ENCODE measurements at regions not wholly inside any gene's neighbourhood (a gene's known extent, or its start where the extent isn't known, plus 50 kb on each side); places are given as distances from the start of the nearest gene placed in this dataset.

DNA sequence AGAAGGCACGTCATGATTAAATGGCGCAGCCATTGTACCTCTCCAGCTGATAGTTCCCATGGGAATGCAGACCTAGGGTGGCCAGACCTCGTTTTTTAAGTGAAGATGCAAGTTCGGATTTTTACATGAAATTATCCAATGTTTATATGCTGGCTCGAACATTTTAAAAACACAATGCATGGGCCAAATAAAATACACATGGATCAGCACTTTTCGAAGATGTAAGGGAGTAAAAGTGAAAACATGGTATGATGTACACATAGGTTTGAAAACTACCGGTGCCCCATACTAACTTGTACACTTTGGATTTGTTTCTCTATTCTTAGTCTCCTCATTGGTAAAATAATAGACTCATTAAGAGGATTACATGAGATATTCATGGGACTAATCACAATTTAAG lies 412.5 kb upstream of the CCNG1 start:
- Histone ChIP-seq H3K27me3 (ENCODE audit: insufficient read depth) (no peaks in the 10 kb centered on the region), H3K36me3 (replicated peaks in 1 of 2; ENCODE audit: control insufficient read depth in 1 of 2, insufficient read depth in 2 of 2, low read length in 1 of 2) (no peaks in the 10 kb centered on the region), H3K9me2 (no peaks in the 10 kb centered on the region), H2AFZ (ENCODE audit: low read depth) (no peak overlapping the region), H3K9ac (no peak overlapping the region), H3K4me3 (ENCODE audit: low read depth in 2 of 2, low read length in 1 of 2) (no peak overlapping the region), H3K27ac (ENCODE audit: low read depth in 2 of 2, low read length in 1 of 2) (no peak overlapping the region), H3K4me2 (no peak overlapping the region), H3F3A (replicated peaks; ENCODE audit: insufficient read depth) (no peaks in the 10 kb centered on the region), H4K20me1 (ENCODE audit: insufficient read depth) (no peaks in the 10 kb centered on the region), H3K4me1 (ENCODE audit: control insufficient read depth in 1 of 2, insufficient read depth in 2 of 2, low read depth in 1 of 2, low read length in 1 of 2) (no peaks in the 10 kb centered on the region), H3K79me2 (ENCODE audit: insufficient read depth) (no peaks in the 10 kb centered on the region), H3K9me3 (no peaks in the 10 kb centered on the region)
- WGBS (ENCODE audit: low lambda C conversion rate) = 5% methylated on average over 7 of the region's 7 CpGs
- no peak for TF ChIP-seq MXI1 (IDR thresholded peaks at IDR 0.05; ENCODE audit: low read depth, low read length)
- TF ChIP-seq PBX3 (IDR thresholded peaks at IDR 0.05) = no peak
- TF ChIP-seq, protein P1, sequence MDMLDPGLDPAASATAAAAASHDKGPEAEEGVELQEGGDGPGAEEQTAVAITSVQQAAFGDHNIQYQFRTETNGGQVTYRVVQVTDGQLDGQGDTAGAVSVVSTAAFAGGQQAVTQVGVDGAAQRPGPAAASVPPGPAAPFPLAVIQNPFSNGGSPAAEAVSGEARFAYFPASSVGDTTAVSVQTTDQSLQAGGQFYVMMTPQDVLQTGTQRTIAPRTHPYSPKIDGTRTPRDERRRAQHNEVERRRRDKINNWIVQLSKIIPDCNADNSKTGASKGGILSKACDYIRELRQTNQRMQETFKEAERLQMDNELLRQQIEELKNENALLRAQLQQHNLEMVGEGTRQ (IDR thresholded peaks at IDR 0.05; ENCODE audit: borderline replicate concordance, low read depth, low read length) = no peak
- no peak for TF ChIP-seq FOXM1 (IDR thresholded peaks at IDR 0.05; ENCODE audit: low read depth)
- TF ChIP-seq, protein P2, sequence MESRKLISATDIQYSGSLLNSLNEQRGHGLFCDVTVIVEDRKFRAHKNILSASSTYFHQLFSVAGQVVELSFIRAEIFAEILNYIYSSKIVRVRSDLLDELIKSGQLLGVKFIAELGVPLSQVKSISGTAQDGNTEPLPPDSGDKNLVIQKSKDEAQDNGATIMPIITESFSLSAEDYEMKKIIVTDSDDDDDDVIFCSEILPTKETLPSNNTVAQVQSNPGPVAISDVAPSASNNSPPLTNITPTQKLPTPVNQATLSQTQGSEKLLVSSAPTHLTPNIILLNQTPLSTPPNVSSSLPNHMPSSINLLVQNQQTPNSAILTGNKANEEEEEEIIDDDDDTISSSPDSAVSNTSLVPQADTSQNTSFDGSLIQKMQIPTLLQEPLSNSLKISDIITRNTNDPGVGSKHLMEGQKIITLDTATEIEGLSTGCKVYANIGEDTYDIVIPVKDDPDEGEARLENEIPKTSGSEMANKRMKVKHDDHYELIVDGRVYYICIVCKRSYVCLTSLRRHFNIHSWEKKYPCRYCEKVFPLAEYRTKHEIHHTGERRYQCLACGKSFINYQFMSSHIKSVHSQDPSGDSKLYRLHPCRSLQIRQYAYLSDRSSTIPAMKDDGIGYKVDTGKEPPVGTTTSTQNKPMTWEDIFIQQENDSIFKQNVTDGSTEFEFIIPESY (IDR thresholded peaks at IDR 0.05; ENCODE audit: borderline replicate concordance, low read depth) = no peak
- TF ChIP-seq POLR2AphosphoS5 (IDR thresholded peaks at IDR 0.05; ENCODE audit: low read depth, low read length) = no peak
- TF ChIP-seq, protein P3, sequence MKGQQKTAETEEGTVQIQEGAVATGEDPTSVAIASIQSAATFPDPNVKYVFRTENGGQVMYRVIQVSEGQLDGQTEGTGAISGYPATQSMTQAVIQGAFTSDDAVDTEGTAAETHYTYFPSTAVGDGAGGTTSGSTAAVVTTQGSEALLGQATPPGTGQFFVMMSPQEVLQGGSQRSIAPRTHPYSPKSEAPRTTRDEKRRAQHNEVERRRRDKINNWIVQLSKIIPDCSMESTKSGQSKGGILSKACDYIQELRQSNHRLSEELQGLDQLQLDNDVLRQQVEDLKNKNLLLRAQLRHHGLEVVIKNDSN (IDR thresholded peaks at IDR 0.05; ENCODE audit: borderline replicate concordance, low read depth) = no peak
- TF ChIP-seq, protein P4, sequence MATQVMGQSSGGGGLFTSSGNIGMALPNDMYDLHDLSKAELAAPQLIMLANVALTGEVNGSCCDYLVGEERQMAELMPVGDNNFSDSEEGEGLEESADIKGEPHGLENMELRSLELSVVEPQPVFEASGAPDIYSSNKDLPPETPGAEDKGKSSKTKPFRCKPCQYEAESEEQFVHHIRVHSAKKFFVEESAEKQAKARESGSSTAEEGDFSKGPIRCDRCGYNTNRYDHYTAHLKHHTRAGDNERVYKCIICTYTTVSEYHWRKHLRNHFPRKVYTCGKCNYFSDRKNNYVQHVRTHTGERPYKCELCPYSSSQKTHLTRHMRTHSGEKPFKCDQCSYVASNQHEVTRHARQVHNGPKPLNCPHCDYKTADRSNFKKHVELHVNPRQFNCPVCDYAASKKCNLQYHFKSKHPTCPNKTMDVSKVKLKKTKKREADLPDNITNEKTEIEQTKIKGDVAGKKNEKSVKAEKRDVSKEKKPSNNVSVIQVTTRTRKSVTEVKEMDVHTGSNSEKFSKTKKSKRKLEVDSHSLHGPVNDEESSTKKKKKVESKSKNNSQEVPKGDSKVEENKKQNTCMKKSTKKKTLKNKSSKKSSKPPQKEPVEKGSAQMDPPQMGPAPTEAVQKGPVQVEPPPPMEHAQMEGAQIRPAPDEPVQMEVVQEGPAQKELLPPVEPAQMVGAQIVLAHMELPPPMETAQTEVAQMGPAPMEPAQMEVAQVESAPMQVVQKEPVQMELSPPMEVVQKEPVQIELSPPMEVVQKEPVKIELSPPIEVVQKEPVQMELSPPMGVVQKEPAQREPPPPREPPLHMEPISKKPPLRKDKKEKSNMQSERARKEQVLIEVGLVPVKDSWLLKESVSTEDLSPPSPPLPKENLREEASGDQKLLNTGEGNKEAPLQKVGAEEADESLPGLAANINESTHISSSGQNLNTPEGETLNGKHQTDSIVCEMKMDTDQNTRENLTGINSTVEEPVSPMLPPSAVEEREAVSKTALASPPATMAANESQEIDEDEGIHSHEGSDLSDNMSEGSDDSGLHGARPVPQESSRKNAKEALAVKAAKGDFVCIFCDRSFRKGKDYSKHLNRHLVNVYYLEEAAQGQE (IDR thresholded peaks at IDR 0.05; ENCODE audit: low read depth, low read length) = no peak
- TF ChIP-seq RAD21 (IDR thresholded peaks at IDR 0.05; ENCODE audit: low read length) = no peak
- TF ChIP-seq SMC3 (IDR thresholded peaks at IDR 0.05; ENCODE audit: low read depth, low read length) = no peak
- TF ChIP-seq, protein P5, sequence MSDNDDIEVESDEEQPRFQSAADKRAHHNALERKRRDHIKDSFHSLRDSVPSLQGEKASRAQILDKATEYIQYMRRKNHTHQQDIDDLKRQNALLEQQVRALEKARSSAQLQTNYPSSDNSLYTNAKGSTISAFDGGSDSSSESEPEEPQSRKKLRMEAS (IDR thresholded peaks at IDR 0.05; ENCODE audit: low read depth) = no peak
- TF ChIP-seq RCOR1 (IDR thresholded peaks at IDR 0.05; ENCODE audit: low read length) = no peak
- TF ChIP-seq NRF1 (IDR thresholded peaks at IDR 0.05; ENCODE audit: low read depth, low read length) = no peak
- TF ChIP-seq RXRA (IDR thresholded peaks at IDR 0.05; ENCODE audit: borderline replicate concordance, low read depth) = no peak
- no peak for DNase-seq
- CTCF ChIA-PET = no interaction called here
- POLR2A ChIA-PET = no interaction called here

Measured in SK-N-SH (cell line).